Prostate gland (tissue), 2 donors: ENCODE measurements at regions not wholly inside any gene's neighbourhood (a gene's known extent, or its start where the extent isn't known, plus 50 kb on each side); places are given as distances from the start of the nearest gene placed in this dataset.

ENCODE experiments used
- DNase-seq: peaks from one replicate; pipeline ENCODE4 v3.0.0-alpha.2; 2019; ENCODE audit warnings: low spot score
- H3K27ac ChIP-seq, 2 donors: fragments of 200-600 bp; sonication (generic); 2 replicates each; pipeline ENCODE4 v1.5.1; 2017 to 2019
- H3K27me3 ChIP-seq: fragments of 200-600 bp; sonication (generic); replicated peaks from 2 replicates; pipeline ENCODE4 v1.5.1; 2019; ENCODE audit not compliant: insufficient read depth
- H3K36me3 ChIP-seq, 2 donors: fragments of 200-600 bp; sonication (generic); 1 replicate in 1 of 2; 2 replicates in 1 of 2; pipeline versions ENCODE4 v1.5.1 to v1.8.1; 2017 to 2019
- H3K4me1 ChIP-seq: fragments of 200-600 bp; sonication (generic); replicated peaks from 2 replicates; pipeline ENCODE4 v1.5.1; 2019
- H3K4me3 ChIP-seq, 2 donors: fragments of 200-600 bp; sonication (generic); 2 replicates each; pipeline ENCODE4 v1.5.1; 2017 to 2019
- H3K9me3 ChIP-seq: fragments of 200-600 bp; sonication (generic); 2 replicates; pipeline ENCODE4 v1.5.1; 2017
- CTCF ChIP-seq, 4 experiments: fragments of 200-600 bp in 2 of 4; fragments of 450-650 bp in 2 of 4; sonication (generic) in 2 of 4; IDR thresholded peaks; 1 replicate in 3 of 4; 2 replicates in 1 of 4; pipeline ENCODE4 v1.5.1; 2016 to 2019; ENCODE audit warnings: antibody characterized with exemption in 4 of 4, mild to moderate bottlenecking in 2 of 4, moderate library complexity in 2 of 4
- POLR2A ChIP-seq: fragments of 450-650 bp; IDR thresholded peaks from one replicate; pipeline ENCODE4 v1.6.1; 2016; ENCODE audit warnings: antibody characterized with exemption, mild to moderate bottlenecking
- POLR2AphosphoS5 ChIP-seq: sonication (generic); formaldehyde crosslinking; IDR thresholded peaks from one replicate; pipeline ENCODE4 v1.6.1; 2017; ENCODE audit warnings: antibody characterized with exemption
- WGBS: methylation state at CpG from one replicate; pipeline ENCODE4 v1.1.5; 2018; 5-methylcytosine and 5-hydroxymethylcytosine counted together
- intact Hi-C: fragments of 100-400 bp; cut with DNase I; formaldehyde crosslinking; loops from one replicate; pipeline ENCODE4 v1.14.2; 2022

- intact Hi-C loops = no loop called here
- no peaks in the 10 kb centered on the region for H3K27me3 ChIP-seq
- no peak for TF ChIP-seq POLR2A
- TF ChIP-seq POLR2AphosphoS5 = no peak
- TF ChIP-seq CTCF (IDR thresholded peaks at IDR 0.05) = no peak
- no peak overlapping the region for H3K27ac ChIP-seq
- no peak for DNase-seq
- H3K9me3 ChIP-seq = no peaks in the 10 kb centered on the region
- no peaks in the 10 kb centered on the region for H3K4me1 ChIP-seq
- H3K36me3 ChIP-seq = no peaks in the 10 kb centered on the region
- no peak overlapping the region for H3K4me3 ChIP-seq
Observed at GRCh38 chr3:40817017-40817416, 292.3 kb downstream of the ZNF621 start.

DNA sequence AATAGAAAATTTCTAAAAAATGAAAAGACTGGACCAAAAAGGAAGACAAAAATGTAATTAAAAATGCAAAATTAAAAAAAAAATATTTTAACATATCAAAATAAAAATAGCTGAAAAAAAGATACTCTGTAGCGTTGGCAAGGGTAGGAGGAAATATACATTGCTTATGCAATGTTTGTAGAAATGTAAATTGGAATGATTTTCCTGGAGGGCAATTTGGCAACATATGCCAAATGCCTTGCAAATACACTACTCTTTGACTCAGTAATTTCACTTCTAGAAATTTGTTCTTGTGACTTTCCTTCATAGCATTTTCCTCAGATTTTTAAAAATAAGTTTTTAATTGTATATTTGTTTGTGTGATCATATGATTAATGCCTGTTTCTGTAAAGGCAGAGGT lies 296.6 kb downstream of the ZNF621 start:
- Histone ChIP-seq H3K36me3 (no peaks in the 10 kb centered on the region), H3K4me1 (no peaks in the 10 kb centered on the region), H3K27ac (no peak overlapping the region), H3K9me3 (no peaks in the 10 kb centered on the region), H3K4me3 (no peak overlapping the region), H3K27me3 (no peaks in the 10 kb centered on the region)
- DNase-seq = no peak
- intact Hi-C loops = no loop called here
- no peak for TF ChIP-seq POLR2AphosphoS5
- TF ChIP-seq CTCF (IDR thresholded peaks at IDR 0.05) = no peak
- no peak for TF ChIP-seq POLR2A
- WGBS = 90% methylated on average over 1 of the region's 1 CpG

DNA sequence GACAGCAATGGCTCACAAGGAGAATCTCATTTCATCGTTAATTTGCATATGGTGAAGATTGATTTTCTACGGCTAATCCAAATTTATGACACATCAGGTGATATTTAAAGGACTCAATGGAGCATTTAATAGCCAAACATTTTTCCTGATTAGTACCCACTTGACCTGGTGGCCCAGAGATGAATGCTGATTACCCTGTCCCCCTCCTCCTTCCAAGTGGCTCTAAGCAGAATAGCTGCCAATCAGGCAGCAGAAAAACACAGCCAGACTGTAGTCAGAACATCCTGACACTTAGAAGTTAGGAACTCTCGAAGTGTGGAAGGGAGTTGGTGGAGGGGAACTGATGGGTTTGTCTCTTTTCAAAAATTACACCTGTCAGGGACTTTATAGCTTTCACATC lies 302.5 kb downstream of the ZNF621 start:
- no peak for TF ChIP-seq POLR2AphosphoS5
- no peak for TF ChIP-seq POLR2A
- no peak for TF ChIP-seq CTCF (IDR thresholded peaks at IDR 0.05)
- Histone ChIP-seq H3K36me3 (no peaks in the 10 kb centered on the region), H3K27me3 (no peaks in the 10 kb centered on the region), H3K27ac (no peak overlapping the region), H3K4me1 (no peaks in the 10 kb centered on the region), H3K9me3 (no peaks in the 10 kb centered on the region), H3K4me3 (no peak overlapping the region)
- intact Hi-C loops = no loop called here
- no peak for DNase-seq
- 92% methylated on average over 3 of the region's 3 CpGs for WGBS

- 69% methylated on average over 8 of the region's 8 CpGs for WGBS
Observed at GRCh38 chr3:40827942-40828688, 303.4 kb downstream of the ZNF621 start.

More at GRCh38 chr3:40827942-40828688, 303.4 kb downstream of the ZNF621 start:
- Histone ChIP-seq H3K4me3 (no peak overlapping the region), H3K36me3 (no peaks in the 10 kb centered on the region), H3K27me3 (no peaks in the 10 kb centered on the region), H3K4me1 (no peaks in the 10 kb centered on the region), H3K9me3 (no peaks in the 10 kb centered on the region), H3K27ac (no peak overlapping the region)
- intact Hi-C loops = no loop called here
- no peak for DNase-seq
- no peak for TF ChIP-seq CTCF (IDR thresholded peaks at IDR 0.05)
